ENCODE measurements at regions not wholly inside any gene's neighbourhood (a gene's known extent, or its start where the extent isn't known, plus 50 kb on each side); places are given as distances from the start of the nearest gene placed in this dataset.

DNA sequence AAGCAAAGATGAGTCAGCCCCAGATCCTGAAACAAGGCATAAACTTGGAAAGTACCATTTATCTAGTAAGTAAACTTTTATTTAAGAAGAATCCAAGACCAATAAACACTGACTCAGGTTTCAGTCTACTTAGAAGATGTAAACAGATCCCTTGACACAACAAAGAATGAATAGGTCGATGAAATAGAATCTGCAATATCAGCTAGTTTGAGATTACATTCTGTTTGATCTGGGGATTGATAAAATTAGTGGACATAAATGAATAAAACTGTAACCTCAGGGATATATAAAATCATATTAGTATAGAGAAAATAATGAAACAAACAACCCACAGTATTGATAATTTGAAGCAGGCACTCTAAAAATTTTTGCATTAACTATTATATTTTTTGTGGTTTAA, 708.9 kb downstream of the FAM181B start:
- TF ChIP-seq ZFX (IDR thresholded peaks at IDR 0.05; ENCODE audit: borderline replicate concordance): no peak
- TF ChIP-seq, protein P1, sequence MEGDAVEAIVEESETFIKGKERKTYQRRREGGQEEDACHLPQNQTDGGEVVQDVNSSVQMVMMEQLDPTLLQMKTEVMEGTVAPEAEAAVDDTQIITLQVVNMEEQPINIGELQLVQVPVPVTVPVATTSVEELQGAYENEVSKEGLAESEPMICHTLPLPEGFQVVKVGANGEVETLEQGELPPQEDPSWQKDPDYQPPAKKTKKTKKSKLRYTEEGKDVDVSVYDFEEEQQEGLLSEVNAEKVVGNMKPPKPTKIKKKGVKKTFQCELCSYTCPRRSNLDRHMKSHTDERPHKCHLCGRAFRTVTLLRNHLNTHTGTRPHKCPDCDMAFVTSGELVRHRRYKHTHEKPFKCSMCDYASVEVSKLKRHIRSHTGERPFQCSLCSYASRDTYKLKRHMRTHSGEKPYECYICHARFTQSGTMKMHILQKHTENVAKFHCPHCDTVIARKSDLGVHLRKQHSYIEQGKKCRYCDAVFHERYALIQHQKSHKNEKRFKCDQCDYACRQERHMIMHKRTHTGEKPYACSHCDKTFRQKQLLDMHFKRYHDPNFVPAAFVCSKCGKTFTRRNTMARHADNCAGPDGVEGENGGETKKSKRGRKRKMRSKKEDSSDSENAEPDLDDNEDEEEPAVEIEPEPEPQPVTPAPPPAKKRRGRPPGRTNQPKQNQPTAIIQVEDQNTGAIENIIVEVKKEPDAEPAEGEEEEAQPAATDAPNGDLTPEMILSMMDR (IDR thresholded peaks at IDR 0.05): no peak
- no peak overlapping the region for H3K27ac ChIP-seq

DNA sequence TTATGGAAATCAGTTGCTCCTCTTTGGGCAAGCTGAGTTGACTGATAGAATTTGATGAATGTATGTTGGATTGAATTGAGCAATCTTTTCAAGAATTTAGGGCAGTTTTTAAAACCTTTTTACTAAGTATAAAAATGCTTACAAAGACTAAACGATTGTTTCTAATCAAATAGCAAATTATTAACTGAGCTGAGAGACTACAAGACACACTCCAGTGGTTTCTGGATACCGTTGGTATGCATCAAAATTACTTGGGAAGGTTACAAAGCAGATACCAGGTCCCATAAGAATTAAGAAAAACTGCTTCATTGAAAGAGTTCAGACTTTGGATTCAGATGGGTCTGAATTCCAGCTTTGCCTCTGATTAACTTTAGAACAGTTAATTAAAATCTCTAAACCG, 721.4 kb downstream of the FAM181B start:
- TF ChIP-seq, protein P1 (IDR thresholded peaks at IDR 0.05): no peak
- no peak for TF ChIP-seq ZFX (IDR thresholded peaks at IDR 0.05; ENCODE audit: borderline replicate concordance)
- no peak overlapping the region for H3K27ac ChIP-seq

DNA sequence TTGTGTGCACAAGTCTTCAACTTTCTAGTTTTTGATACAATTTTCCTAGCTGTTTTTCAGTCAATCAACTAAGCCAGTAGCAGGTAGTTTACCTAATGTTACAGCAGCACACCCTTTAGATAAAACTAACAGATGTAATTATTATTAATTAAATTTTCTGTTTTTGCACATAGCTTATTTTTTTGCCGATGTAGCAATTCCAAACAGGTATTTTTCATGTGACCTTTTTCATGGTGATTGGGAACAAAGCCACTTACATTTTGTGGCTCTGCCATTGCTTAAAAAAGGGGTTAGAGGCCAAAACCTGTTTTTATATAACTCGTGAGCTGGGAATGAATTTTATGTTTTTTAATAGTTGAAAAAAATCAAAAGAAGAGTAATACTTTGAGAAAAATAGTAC, 724.5 kb downstream of the FAM181B start:
- no peak for TF ChIP-seq ZFX (IDR thresholded peaks at IDR 0.05; ENCODE audit: borderline replicate concordance)
- TF ChIP-seq, protein P1 (IDR thresholded peaks at IDR 0.05): no peak
- no peak overlapping the region for H3K27ac ChIP-seq

GRCh38 chr11:82007521-82007920, 726.1 kb downstream of the FAM181B start:
- H3K27ac ChIP-seq: no peak overlapping the region
- TF ChIP-seq, protein P1 (IDR thresholded peaks at IDR 0.05): no peak
- no peak for TF ChIP-seq ZFX (IDR thresholded peaks at IDR 0.05; ENCODE audit: borderline replicate concordance)

DNA sequence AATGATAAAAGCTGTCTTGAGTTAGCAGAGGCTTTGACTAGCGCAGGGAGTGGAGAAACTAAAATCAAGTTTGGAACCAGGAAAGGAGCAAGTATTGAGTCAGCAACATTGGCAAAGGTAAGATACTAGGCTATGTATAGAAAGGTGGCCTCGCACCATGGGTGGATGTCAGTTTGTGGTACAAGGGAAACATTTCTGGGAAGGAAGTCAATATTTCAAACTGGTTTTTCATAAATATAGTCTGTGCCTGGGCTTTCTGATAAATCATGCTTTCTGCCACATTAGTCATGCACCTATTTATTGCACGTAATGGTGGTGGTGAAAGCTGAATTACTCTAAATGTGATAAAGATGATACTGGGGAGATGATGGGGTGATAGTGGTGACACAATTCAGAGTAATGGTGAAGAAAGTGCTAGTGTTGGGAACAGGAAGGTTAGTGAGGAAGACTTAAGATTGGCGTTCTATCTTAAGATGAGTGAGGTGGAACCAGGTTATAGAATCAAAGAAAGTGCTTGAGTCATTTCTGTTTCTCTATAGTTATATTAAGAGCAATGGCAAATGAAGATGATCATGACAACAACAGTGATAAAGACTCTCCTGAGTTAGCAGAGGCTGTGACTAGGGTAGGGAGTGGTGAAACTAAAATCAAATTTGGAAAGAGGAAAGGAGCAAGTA, 729.0 kb downstream of the FAM181B start:
- no peak for TF ChIP-seq ZFX (IDR thresholded peaks at IDR 0.05; ENCODE audit: borderline replicate concordance)
- TF ChIP-seq, protein P1 (IDR thresholded peaks at IDR 0.05): no peak
- H3K27ac ChIP-seq: no peak overlapping the region

GRCh38 chr11:82003671-82004515, 729.8 kb downstream of the FAM181B start:
- no peak for TF ChIP-seq ZFX (IDR thresholded peaks at IDR 0.05; ENCODE audit: borderline replicate concordance)
- TF ChIP-seq, protein P1 (IDR thresholded peaks at IDR 0.05): no peak
- H3K27ac ChIP-seq: no peak overlapping the region

GRCh38 chr11:82003024-82003423, 730.6 kb downstream of the FAM181B start:
- TF ChIP-seq ZFX (IDR thresholded peaks at IDR 0.05; ENCODE audit: borderline replicate concordance): no peak
- TF ChIP-seq, protein P1 (IDR thresholded peaks at IDR 0.05): no peak
- no peak overlapping the region for H3K27ac ChIP-seq
